ENCODE measurements at regions not wholly inside any gene's neighbourhood (a gene's known extent, or its start where the extent isn't known, plus 50 kb on each side); places are given as distances from the start of the nearest gene placed in this dataset.
"Not testable (repeated sequence)": the region's sequence is repeated elsewhere in the genome, so short reads cannot be mapped to it uniquely, and the experiment has no call there.

DNA sequence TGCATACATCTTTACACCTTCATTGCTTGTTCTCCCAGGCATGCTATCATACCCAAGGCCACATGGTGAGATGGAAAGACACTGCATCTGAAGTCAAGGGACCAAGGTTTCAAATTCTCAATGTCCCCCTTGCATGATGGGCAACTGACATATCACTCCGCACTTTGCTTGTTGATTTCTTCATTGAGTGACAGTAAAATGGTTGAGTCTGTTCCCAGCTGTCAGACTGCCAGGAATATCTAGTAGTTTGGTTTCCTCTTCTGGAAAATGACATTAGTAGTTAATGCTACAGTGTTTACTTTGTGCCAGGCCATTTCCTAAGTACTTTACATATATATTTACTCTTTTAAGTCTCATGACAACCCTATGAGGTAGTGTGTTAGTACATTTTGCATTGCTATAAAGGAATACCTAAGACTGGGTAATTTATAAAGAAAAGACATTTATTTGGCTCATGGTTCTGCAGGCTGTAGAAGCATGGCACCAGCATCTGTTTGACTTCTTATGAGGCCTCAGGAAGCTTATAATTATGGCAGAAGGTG, 114.4 kb downstream of the PCSK1 start:
- H3K27me3 ChIP-seq (ENCODE audit: insufficient read depth, insufficient read length): no peaks in the 10 kb centered on the region
- H3K9ac ChIP-seq (ENCODE audit: insufficient read length, low read depth): no peak overlapping the region
- no peaks in the 10 kb centered on the region for H3K9me3 ChIP-seq (ENCODE audit: insufficient read depth, low read length)
- TF ChIP-seq YY1 (IDR thresholded peaks at IDR 0.05; ENCODE audit: insufficient read depth, insufficient read length): no peak
- TF ChIP-seq SUZ12 (IDR thresholded peaks at IDR 0.05; ENCODE audit: extremely low read depth, insufficient read depth, insufficient read length): no peak
- TF ChIP-seq ZNF274 (IDR thresholded peaks at IDR 0.05; ENCODE audit: low read depth, low read length): no peak
- no peak overlapping the region for H3K4me3 ChIP-seq (ENCODE audit: insufficient read length, low read depth)
- H3K36me3 ChIP-seq (ENCODE audit: insufficient read depth, insufficient read length, low read length): no peaks in the 10 kb centered on the region
- no peaks in the 10 kb centered on the region for H3K4me1 ChIP-seq (ENCODE audit: insufficient read depth, insufficient read length)
- DNase-seq (ENCODE audit: low read depth, low spot score): no peak

DNA sequence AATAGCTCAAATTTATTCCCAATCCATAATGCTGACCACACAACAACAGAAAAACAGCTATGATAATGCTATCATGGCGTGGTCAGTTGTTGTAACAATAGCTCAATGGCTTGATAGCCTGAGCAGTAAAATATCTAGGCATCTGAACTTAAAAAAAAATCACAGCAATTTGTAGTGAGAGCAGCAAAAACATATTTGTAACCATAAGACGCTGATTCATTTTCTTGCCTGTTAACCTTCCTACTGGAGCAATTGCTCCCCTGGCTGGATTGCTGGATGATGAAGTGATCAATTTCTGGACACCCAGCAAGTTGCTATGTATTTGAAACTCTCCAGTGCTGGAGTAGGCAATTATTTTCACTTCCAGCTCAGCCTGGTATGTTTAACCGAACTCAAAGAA, 115.1 kb downstream of the PCSK1 start:
- no peaks in the 10 kb centered on the region for H3K4me1 ChIP-seq (ENCODE audit: insufficient read depth, insufficient read length)
- H3K9me3 ChIP-seq (ENCODE audit: insufficient read depth, low read length): no peaks in the 10 kb centered on the region
- no peak overlapping the region for H3K9ac ChIP-seq (ENCODE audit: insufficient read length, low read depth)
- TF ChIP-seq SUZ12 (IDR thresholded peaks at IDR 0.05; ENCODE audit: extremely low read depth, insufficient read depth, insufficient read length): no peak
- TF ChIP-seq ZNF274 (IDR thresholded peaks at IDR 0.05; ENCODE audit: low read depth, low read length): no peak
- no peak for TF ChIP-seq YY1 (IDR thresholded peaks at IDR 0.05; ENCODE audit: insufficient read depth, insufficient read length)
- no peaks in the 10 kb centered on the region for H3K27me3 ChIP-seq (ENCODE audit: insufficient read depth, insufficient read length)
- no peaks in the 10 kb centered on the region for H3K36me3 ChIP-seq (ENCODE audit: insufficient read depth, insufficient read length, low read length)
- no peak overlapping the region for H3K4me3 ChIP-seq (ENCODE audit: insufficient read length, low read depth)
- no peak for DNase-seq (ENCODE audit: low read depth, low spot score)

DNA sequence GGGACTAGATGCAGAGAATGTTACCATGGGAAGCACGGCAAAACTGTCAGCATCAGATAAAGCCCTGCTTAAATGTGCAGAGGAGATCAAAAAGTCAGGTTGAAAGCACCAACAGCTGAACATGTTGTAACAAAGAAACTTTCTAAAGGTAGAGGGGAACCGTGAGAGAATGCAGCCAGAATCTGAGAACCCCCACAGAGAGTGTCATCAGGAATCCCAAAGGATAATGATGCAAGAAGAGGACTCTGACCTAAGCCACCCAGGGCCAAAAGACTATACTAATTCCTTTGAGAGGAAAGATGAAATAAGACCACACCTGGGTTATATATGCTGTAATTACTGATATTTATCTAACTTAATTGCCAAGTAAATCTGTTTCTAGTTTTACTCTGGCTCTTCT, 116.6 kb downstream of the PCSK1 start:
- no peaks in the 10 kb centered on the region for H3K36me3 ChIP-seq (ENCODE audit: insufficient read depth, insufficient read length, low read length)
- no peaks in the 10 kb centered on the region for H3K4me1 ChIP-seq (ENCODE audit: insufficient read depth, insufficient read length)
- no peak for DNase-seq (ENCODE audit: low read depth, low spot score)
- no peaks in the 10 kb centered on the region for H3K27me3 ChIP-seq (ENCODE audit: insufficient read depth, insufficient read length)
- no peaks in the 10 kb centered on the region; the same call in 1 of the 2 replicates for H3K9me3 ChIP-seq (ENCODE audit: insufficient read depth, low read length)
- H3K4me3 ChIP-seq (ENCODE audit: insufficient read length, low read depth): no peak overlapping the region
- TF ChIP-seq YY1 (IDR thresholded peaks at IDR 0.05; ENCODE audit: insufficient read depth, insufficient read length) (no peak), SUZ12 (IDR thresholded peaks at IDR 0.05; ENCODE audit: extremely low read depth, insufficient read depth, insufficient read length) (no peak)
- H3K9ac ChIP-seq (ENCODE audit: insufficient read length, low read depth): no peak overlapping the region

DNA sequence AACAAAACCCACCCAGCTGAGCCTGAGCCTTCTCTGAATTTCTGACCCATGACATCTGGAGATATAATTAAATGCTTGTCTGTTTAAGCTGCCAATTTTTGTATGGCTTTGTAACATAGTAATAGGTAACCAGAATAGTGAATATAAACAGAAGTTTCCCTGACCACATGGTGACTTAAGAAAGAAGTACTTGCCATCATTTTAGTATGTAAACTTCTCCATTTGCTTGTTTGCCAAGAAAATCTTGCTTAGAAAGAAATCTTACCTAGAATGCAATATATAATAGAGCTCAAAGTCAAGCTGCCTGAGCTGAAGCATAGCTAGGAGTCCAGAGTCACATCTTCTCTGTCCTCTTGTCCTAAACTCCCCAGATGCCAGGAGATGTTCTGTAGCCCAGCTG, 117.0 kb downstream of the PCSK1 start:
- DNase-seq (ENCODE audit: low read depth, low spot score): no peak
- no peak overlapping the region for H3K9ac ChIP-seq (ENCODE audit: insufficient read length, low read depth)
- no peaks in the 10 kb centered on the region for H3K4me1 ChIP-seq (ENCODE audit: insufficient read depth, insufficient read length)
- no peaks in the 10 kb centered on the region for H3K27me3 ChIP-seq (ENCODE audit: insufficient read depth, insufficient read length)
- no peaks in the 10 kb centered on the region for H3K36me3 ChIP-seq (ENCODE audit: insufficient read depth, insufficient read length, low read length)
- H3K4me3 ChIP-seq (ENCODE audit: insufficient read length, low read depth): no peak overlapping the region
- TF ChIP-seq ZNF274 (IDR thresholded peaks at IDR 0.05; ENCODE audit: low read depth, low read length) (no peak), SUZ12 (IDR thresholded peaks at IDR 0.05; ENCODE audit: extremely low read depth, insufficient read depth, insufficient read length) (no peak), YY1 (IDR thresholded peaks at IDR 0.05; ENCODE audit: insufficient read depth, insufficient read length) (no peak)
- H3K9me3 ChIP-seq (ENCODE audit: insufficient read depth, low read length): no peaks in the 10 kb centered on the region; the same call in 1 of the 2 replicates

DNA sequence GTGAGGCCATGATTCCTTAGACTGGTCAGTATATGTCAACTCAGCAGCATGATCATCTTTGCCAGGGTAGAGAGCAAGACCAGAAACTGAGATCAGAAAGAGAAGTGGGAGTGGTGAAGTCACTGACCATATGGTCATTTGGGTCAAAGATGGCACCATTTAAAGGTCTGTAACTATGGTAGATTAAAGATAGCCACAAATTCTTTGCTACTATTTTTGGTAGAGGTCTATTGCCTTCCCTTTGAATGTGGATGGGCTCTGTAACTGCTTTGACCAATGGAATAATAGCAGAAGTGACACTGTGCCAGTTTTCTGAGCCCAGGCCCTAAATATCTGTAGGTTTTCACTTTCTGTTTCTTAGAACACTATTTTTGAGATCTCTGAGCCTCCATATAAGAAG, 117.6 kb downstream of the PCSK1 start:
- no peaks in the 10 kb centered on the region for H3K27me3 ChIP-seq (ENCODE audit: insufficient read depth, insufficient read length)
- no peaks in the 10 kb centered on the region for H3K4me1 ChIP-seq (ENCODE audit: insufficient read depth, insufficient read length)
- H3K4me3 ChIP-seq (ENCODE audit: insufficient read length, low read depth): no peak overlapping the region
- DNase-seq (ENCODE audit: low read depth, low spot score): no peak
- TF ChIP-seq ZNF274 (IDR thresholded peaks at IDR 0.05; ENCODE audit: low read depth, low read length) (no peak), SUZ12 (IDR thresholded peaks at IDR 0.05; ENCODE audit: extremely low read depth, insufficient read depth, insufficient read length) (no peak), YY1 (IDR thresholded peaks at IDR 0.05; ENCODE audit: insufficient read depth, insufficient read length) (no peak)
- no peaks in the 10 kb centered on the region for H3K36me3 ChIP-seq (ENCODE audit: insufficient read depth, insufficient read length, low read length)
- H3K9ac ChIP-seq (ENCODE audit: insufficient read length, low read depth): no peak overlapping the region
- no peaks in the 10 kb centered on the region; the same call in 1 of the 2 replicates for H3K9me3 ChIP-seq (ENCODE audit: insufficient read depth, low read length)

DNA sequence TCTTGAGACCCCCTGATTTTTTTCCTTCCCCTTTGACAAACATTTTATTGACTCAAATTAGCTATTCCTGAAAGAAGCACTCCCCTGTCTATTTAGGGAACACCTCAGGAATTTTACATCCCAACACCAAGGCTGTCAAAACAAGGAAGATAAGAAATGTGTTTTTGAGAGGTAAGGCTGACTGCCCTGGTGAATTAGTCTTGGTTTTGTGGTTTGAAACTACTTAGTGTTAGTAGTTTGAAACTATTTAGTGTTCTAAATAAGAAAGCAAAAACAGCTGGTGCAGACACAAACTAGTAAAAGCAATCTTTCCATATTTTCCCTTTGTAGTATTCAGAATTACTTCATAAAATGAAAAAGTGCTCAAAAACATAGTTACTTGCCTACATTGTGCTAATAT, 120.7 kb downstream of the PCSK1 start:
- no peak for DNase-seq (ENCODE audit: low read depth, low spot score)
- H3K9me3 ChIP-seq (ENCODE audit: insufficient read depth, low read length): no peaks in the 10 kb centered on the region; the same call in 1 of the 2 replicates
- no peaks in the 10 kb centered on the region for H3K4me1 ChIP-seq (ENCODE audit: insufficient read depth, insufficient read length)
- H3K9ac ChIP-seq (ENCODE audit: insufficient read length, low read depth): no peak overlapping the region
- no peak overlapping the region for H3K4me3 ChIP-seq (ENCODE audit: insufficient read length, low read depth)
- H3K27me3 ChIP-seq (ENCODE audit: insufficient read depth, insufficient read length): no peaks in the 10 kb centered on the region
- H3K36me3 ChIP-seq (ENCODE audit: insufficient read depth, insufficient read length, low read length): no peaks in the 10 kb centered on the region
- no peak for TF ChIP-seq YY1 (IDR thresholded peaks at IDR 0.05; ENCODE audit: insufficient read depth, insufficient read length)
- TF ChIP-seq ZNF274 (IDR thresholded peaks at IDR 0.05; ENCODE audit: low read depth, low read length): no peak
- no peak for TF ChIP-seq SUZ12 (IDR thresholded peaks at IDR 0.05; ENCODE audit: extremely low read depth, insufficient read depth, insufficient read length)

DNA sequence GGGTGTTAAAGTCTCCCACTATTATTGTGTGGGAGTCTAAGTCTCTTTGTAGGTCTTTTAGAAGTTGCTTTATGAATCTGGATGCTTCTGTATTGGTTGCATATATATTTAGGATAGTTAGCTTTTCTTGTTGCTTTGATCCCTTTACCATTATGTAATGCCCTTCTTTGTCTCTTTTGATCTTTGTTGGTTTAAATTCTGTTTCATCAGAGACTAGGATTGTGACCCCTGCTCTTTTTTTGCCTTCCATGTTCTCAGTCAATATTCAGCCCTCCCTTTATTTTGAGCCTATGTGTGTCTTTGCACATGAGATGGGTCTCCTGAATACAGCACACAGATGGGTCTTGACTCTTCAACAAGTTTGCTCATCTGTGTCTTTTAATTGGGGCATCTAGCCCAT, 126.0 kb downstream of the PCSK1 start:
- not testable (repeated sequence) for DNase-seq (ENCODE audit: low read depth, low spot score); H3K4me1 ChIP-seq (ENCODE audit: insufficient read depth, insufficient read length); H3K4me3 ChIP-seq (ENCODE audit: insufficient read length, low read depth); H3K27me3 ChIP-seq (ENCODE audit: insufficient read depth, insufficient read length); H3K9ac ChIP-seq (ENCODE audit: insufficient read length, low read depth); H3K36me3 ChIP-seq (ENCODE audit: insufficient read depth, insufficient read length, low read length); H3K9me3 ChIP-seq (ENCODE audit: insufficient read depth, low read length)
